GM23338 (cell line): ENCODE measurements at regions not wholly inside any gene's neighbourhood (a gene's known extent, or its start where the extent isn't known, plus 50 kb on each side); places are given as distances from the start of the nearest gene placed in this dataset.

Source experiments
- CTCF ChIP-seq, 2 experiments: fragments of 200-600 bp in 1 of 2; sonication (generic) in 1 of 2; conservative IDR thresholded peaks; 2 replicates each; pipeline versions ENCODE4 v1.5.1 to v1.6.1; 2016 to 2017; ENCODE audit warnings: antibody characterized with exemption in 2 of 2, low read depth in 2 of 2, mild to moderate bottlenecking in 2 of 2, moderate library complexity in 1 of 2
- EZH2 ChIP-seq: fragments of 200-600 bp; sonication (generic); IDR thresholded peaks from one replicate; pipeline ENCODE4 v1.8.0; 2017; ENCODE audit warnings: antibody characterized with exemption, mild to moderate bottlenecking, low read depth; ENCODE audit not compliant: unreplicated experiment
- EZH2phosphoT487 ChIP-seq: fragments of 200-600 bp; sonication (generic); IDR thresholded peaks from one replicate; pipeline ENCODE4 v1.8.1; 2018; ENCODE audit warnings: antibody characterized with exemption; ENCODE audit not compliant: unreplicated experiment
- JUNB ChIP-seq: IDR thresholded peaks from one replicate; pipeline ENCODE4 v1.6.1; 2016; ENCODE audit warnings: antibody characterized with exemption; ENCODE audit not compliant: unreplicated experiment
- POLR2AphosphoS5 ChIP-seq: IDR thresholded peaks from 2 replicates; pipeline ENCODE4 v1.6.1; 2016; ENCODE audit warnings: antibody characterized with exemption, low read depth
- ZNF331 ChIP-seq: fragments of 250-450 bp; sonication (Bioruptor Pico); IDR thresholded peaks from 2 replicates; pipeline ENCODE4 v1.5.0; 2020; ENCODE audit warnings: low read depth, mild to moderate bottlenecking, moderate library complexity

GRCh38 chr12:13340149-13340548 lies 143.6 kb downstream of the EMP1 start:
- TF ChIP-seq POLR2AphosphoS5 (no peak), CTCF (conservative IDR thresholded peaks at IDR 0.05; ENCODE audit: low read depth in 2 of 2) (no peak), EZH2 (no peak), ZNF331 (CRISPR knock-in tag) (no peak), JUNB (no peak), EZH2phosphoT487 (no peak)
